Ovary (tissue), 3 donors: ENCODE measurements at regions not wholly inside any gene's neighbourhood (a gene's known extent, or its start where the extent isn't known, plus 50 kb on each side); places are given as distances from the start of the nearest gene placed in this dataset.

ENCODE experiments used
- CTCF ChIP-seq, 3 donors: fragments of 450-650 bp in 2 of 3; fragments of 200-600 bp in 1 of 3; IDR thresholded peaks; one replicate each; pipeline versions ENCODE4 v1.5.1 to v1.8.0; 2016 to 2022; ENCODE audit warnings: antibody characterized with exemption in 3 of 3, mild to moderate bottlenecking in 1 of 3
- POLR2A ChIP-seq: fragments of 450-650 bp; IDR thresholded peaks from one replicate; pipeline ENCODE4 v1.6.1; 2017; ENCODE audit warnings: antibody characterized with exemption, mild to moderate bottlenecking, moderate library complexity
- donor health status: DM: no; HTN: no; CAD: no.

GRCh38 chr21:26747216-26747615 is 98.0 kb downstream of the ADAMTS1 start:
- TF ChIP-seq CTCF (IDR thresholded peaks at IDR 0.05) (no peak), POLR2A (no peak)
